ENCODE measurements at regions not wholly inside any gene's neighbourhood (a gene's known extent, or its start where the extent isn't known, plus 50 kb on each side); places are given as distances from the start of the nearest gene placed in this dataset.

DNA sequence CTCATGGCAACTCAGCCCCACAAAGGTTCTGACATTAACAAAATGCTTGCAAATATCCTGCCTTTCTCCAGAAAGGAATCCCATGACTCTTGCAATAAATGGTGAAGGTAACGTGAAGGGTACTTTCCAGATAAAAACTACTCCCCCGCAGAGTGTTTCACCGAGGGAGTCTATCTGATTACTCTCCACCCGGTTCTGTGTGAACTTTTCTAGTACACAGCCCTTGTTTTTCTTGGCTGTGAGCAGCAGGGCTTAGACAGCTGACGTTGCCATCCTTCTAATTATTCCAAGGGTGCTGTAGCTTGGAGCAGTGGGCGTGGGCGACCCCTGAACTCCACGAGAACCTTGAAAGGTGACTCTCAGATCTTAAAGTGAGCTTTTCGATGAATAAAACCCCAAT lies 276.0 kb upstream of the IRX4 start:
- no peaks in the 10 kb centered on the region for H3K36me3 ChIP-seq (ENCODE audit: low read length)
- no peak overlapping the region for H2AFZ ChIP-seq (ENCODE audit: low read depth, low read length, severe bottlenecking)
- H3K9ac ChIP-seq (ENCODE audit: low read length): no peak overlapping the region
- no peak overlapping the region for H3K27ac ChIP-seq (ENCODE audit: low read depth, low read length)
- TF ChIP-seq, protein P1, sequence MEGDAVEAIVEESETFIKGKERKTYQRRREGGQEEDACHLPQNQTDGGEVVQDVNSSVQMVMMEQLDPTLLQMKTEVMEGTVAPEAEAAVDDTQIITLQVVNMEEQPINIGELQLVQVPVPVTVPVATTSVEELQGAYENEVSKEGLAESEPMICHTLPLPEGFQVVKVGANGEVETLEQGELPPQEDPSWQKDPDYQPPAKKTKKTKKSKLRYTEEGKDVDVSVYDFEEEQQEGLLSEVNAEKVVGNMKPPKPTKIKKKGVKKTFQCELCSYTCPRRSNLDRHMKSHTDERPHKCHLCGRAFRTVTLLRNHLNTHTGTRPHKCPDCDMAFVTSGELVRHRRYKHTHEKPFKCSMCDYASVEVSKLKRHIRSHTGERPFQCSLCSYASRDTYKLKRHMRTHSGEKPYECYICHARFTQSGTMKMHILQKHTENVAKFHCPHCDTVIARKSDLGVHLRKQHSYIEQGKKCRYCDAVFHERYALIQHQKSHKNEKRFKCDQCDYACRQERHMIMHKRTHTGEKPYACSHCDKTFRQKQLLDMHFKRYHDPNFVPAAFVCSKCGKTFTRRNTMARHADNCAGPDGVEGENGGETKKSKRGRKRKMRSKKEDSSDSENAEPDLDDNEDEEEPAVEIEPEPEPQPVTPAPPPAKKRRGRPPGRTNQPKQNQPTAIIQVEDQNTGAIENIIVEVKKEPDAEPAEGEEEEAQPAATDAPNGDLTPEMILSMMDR (IDR thresholded peaks at IDR 0.05; ENCODE audit: insufficient read depth, low read length, poor library complexity, severe bottlenecking): no peak
- TF ChIP-seq EZH2phosphoT487 (conservative IDR thresholded peaks at IDR 0.05; ENCODE audit: low read length): no peak
- H3K79me2 ChIP-seq (ENCODE audit: insufficient read depth, low read length): no peaks in the 10 kb centered on the region
- H3K9me3 ChIP-seq (ENCODE audit: insufficient read depth, low read length): no peaks in the 10 kb centered on the region
- no peak overlapping the region for H3K4me2 ChIP-seq (ENCODE audit: low read depth, low read length, poor library complexity, severe bottlenecking)
- no peaks in the 10 kb centered on the region for H3F3A ChIP-seq (ENCODE audit: insufficient read depth)
- H4K20me1 ChIP-seq (ENCODE audit: low read depth, low read length): no peaks in the 10 kb centered on the region
- no peaks in the 10 kb centered on the region for H3K9me2 ChIP-seq (replicated peaks; ENCODE audit: insufficient read depth, low read length)
- no peak overlapping the region for H3K4me3 ChIP-seq (ENCODE audit: insufficient read depth, low read length, poor library complexity, severe bottlenecking)
- H3K27me3 ChIP-seq (ENCODE audit: low read length): no peaks in the 10 kb centered on the region

- Histone ChIP-seq H3K27ac (ENCODE audit: low read depth, low read length) (no peak overlapping the region), H3K4me2 (ENCODE audit: low read depth, low read length, poor library complexity, severe bottlenecking) (no peak overlapping the region), H3K4me3 (ENCODE audit: insufficient read depth, low read length, poor library complexity, severe bottlenecking) (no peak overlapping the region), H3K79me2 (ENCODE audit: insufficient read depth, low read length) (no peaks in the 10 kb centered on the region), H3K9me2 (replicated peaks; ENCODE audit: insufficient read depth, low read length) (no peaks in the 10 kb centered on the region), H3F3A (ENCODE audit: insufficient read depth) (no peaks in the 10 kb centered on the region), H3K36me3 (ENCODE audit: low read length) (no peaks in the 10 kb centered on the region), H3K9ac (ENCODE audit: low read length) (no peak overlapping the region), H3K27me3 (ENCODE audit: low read length) (no peaks in the 10 kb centered on the region), H3K9me3 (ENCODE audit: insufficient read depth, low read length) (no peaks in the 10 kb centered on the region), H2AFZ (ENCODE audit: low read depth, low read length, severe bottlenecking) (no peak overlapping the region), H4K20me1 (ENCODE audit: low read depth, low read length) (no peaks in the 10 kb centered on the region)
- TF ChIP-seq, protein P1 (IDR thresholded peaks at IDR 0.05; ENCODE audit: insufficient read depth, low read length, poor library complexity, severe bottlenecking): no peak
- TF ChIP-seq EZH2phosphoT487 (conservative IDR thresholded peaks at IDR 0.05; ENCODE audit: low read length): no peak
Measured at GRCh38 chr5:2158109-2158508, 275.4 kb upstream of the IRX4 start.

DNA sequence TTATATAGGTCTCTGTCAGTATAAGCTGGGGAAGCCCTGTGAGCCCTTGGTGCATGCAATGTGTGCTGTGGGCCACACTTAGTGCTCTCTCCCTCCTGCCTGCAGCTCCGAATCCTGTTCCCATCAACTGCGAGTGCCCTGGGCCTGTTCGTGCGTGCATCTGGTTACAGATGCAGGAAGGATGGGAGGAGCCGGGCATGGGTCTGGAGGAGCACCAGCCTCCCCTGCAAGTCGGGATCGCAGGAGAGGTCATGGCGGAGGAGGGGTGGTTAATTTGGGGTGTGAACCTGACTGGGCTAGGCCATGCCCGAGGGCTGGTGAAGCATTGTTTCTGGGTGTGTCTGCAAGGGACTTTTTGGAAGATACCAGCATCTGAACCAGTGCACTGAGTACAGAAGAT lies 274.6 kb upstream of the IRX4 start:
- TF ChIP-seq, protein P1 (IDR thresholded peaks at IDR 0.05; ENCODE audit: insufficient read depth, low read length, poor library complexity, severe bottlenecking): no peak
- TF ChIP-seq EZH2phosphoT487 (conservative IDR thresholded peaks at IDR 0.05; ENCODE audit: low read length): no peak
- no peaks in the 10 kb centered on the region for H3K79me2 ChIP-seq (ENCODE audit: insufficient read depth, low read length)
- H3F3A ChIP-seq (ENCODE audit: insufficient read depth): no peaks in the 10 kb centered on the region
- no peak overlapping the region for H3K27ac ChIP-seq (ENCODE audit: low read depth, low read length)
- no peaks in the 10 kb centered on the region for H3K9me2 ChIP-seq (replicated peaks; ENCODE audit: insufficient read depth, low read length)
- no peak overlapping the region for H2AFZ ChIP-seq (ENCODE audit: low read depth, low read length, severe bottlenecking)
- H3K27me3 ChIP-seq (ENCODE audit: low read length): no peaks in the 10 kb centered on the region
- H3K36me3 ChIP-seq (ENCODE audit: low read length): no peaks in the 10 kb centered on the region
- H3K9me3 ChIP-seq (ENCODE audit: insufficient read depth, low read length): no peaks in the 10 kb centered on the region
- H4K20me1 ChIP-seq (ENCODE audit: low read depth, low read length): no peaks in the 10 kb centered on the region
- no peak overlapping the region for H3K9ac ChIP-seq (ENCODE audit: low read length)
- H3K4me2 ChIP-seq (ENCODE audit: low read depth, low read length, poor library complexity, severe bottlenecking): no peak overlapping the region
- H3K4me3 ChIP-seq (ENCODE audit: insufficient read depth, low read length, poor library complexity, severe bottlenecking): no peak overlapping the region
